Anterior cingulate cortex (tissue), 58 donors: ENCODE measurements at regions not wholly inside any gene's neighbourhood (a gene's known extent, or its start where the extent isn't known, plus 50 kb on each side); places are given as distances from the start of the nearest gene placed in this dataset.

ENCODE experiments used
- DNase-seq, 58 donors: peaks; one replicate each; lab custom pipeline; 2025; lab: John Stamatoyannopoulos, UW

DNA sequence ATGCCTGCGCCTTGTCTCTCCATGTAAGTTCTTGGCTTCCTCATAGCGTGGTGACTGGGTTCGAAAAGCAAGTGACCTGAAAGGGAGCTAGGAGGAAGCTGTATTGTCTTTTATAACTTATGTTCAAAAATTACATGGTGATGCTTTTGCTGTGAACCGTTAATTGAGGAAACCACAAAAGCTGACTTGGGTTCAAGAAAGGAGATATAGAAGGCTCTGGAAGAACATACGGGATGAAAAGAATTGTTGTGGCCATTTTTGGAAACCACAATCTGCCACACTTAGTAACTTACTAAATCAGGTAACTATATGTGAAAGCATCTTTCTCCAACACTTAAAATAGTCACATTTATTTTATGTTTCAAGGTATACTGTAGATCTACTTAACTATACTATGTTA, 177.0 kb upstream of the RBMS1 start:
- no peak for DNase-seq

- DNase-seq = no peak
These were observed 178.6 kb upstream of the RBMS1 start for GRCh38 chr2:160672211-160672610.

DNA sequence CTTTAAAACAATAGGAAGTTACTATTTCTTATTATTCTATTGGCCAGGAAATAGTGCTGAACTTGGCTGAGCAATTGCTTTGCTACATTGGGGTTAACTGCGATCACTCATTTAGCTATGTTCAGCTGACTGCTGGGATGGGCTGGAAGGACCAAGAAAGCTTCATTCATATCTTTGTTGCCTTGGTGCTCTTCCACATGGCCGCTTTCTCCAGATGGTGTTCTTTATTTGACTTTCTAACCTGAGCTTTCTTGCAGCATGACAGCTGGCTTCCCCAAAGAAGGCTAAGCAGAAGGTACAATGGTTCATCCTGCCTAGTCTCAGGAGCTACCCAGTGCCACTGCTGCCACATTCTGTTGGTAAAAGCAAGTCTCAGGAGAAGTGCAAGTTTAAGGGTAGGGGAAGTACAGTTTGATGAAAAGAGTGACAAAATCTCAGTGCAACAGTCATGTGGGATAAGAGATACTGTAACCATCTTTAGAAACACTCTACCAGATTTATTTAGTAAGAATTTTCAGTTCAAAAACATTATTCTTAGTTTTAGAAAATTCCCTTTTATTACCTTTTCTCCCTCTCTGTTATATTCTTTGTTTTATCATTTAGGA, 180.6 kb upstream of the RBMS1 start:
- no peak for DNase-seq

GRCh38 chr2:160679686-160680085, 186.1 kb upstream of the RBMS1 start:
- no peak for DNase-seq

- DNase-seq = no peak
These were observed 186.7 kb upstream of the RBMS1 start for GRCh38 chr2:160680294-160680693.

GRCh38 chr2:160680974-160681373, 187.4 kb upstream of the RBMS1 start:
- no peak for DNase-seq

DNA sequence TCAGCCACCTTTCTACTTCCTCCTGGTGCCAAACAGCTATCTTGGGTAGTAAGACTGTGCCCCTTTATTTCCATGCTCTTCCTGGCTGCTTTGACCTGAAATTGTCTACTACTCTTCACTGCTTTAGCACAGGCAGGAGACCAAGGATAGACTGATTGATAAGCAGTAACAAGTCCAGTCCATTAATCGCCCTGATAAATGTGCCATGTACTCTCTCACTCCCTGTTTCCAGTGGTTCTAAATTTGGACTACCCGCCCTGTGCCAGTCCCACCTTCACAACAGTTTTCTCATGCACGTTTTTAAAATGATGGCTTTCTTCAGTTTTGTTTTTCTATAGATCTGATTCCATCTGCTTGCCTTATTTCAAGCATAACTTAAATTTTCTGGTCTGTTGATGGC, 189.6 kb upstream of the RBMS1 start:
- no peak for DNase-seq

DNA sequence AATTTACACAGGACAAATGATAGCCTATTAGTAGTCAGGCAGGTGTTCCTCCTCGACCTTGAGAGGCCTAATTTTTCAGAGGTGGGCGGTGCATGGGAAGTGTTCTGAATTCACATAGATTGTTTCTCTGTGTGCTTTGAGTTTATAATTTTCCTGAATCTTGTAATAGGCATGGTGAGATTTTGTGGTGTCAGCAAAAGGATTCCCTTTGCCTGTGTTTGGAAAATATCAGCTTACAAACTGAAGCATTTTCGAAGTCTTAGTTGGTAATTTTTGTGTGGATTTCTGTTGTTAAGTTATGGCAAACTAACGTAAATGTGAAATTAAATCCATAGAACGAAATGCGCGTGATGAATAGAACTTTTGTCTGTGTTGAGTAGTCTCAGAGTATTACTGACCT, 194.0 kb upstream of the RBMS1 start:
- DNase-seq = no peak

DNA sequence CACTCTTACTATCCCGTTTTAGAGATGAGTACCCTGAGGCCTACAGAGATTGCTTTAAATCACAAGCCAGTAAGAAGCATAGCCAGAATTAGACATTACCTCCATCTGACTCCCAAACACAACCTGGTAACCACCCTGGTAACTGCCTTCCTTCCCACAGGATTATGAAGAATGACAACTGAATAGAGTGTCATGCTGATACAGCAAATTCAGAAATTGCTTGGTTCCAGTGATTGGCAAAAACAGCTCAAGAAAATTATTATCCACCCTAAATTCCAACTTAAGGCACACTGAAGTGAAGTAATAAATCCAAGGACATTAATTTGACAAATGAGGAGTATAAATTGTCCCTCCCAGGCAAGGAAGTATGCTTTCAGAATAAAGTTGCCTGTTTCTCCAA, 195.8 kb upstream of the RBMS1 start:
- no peak for DNase-seq

DNA sequence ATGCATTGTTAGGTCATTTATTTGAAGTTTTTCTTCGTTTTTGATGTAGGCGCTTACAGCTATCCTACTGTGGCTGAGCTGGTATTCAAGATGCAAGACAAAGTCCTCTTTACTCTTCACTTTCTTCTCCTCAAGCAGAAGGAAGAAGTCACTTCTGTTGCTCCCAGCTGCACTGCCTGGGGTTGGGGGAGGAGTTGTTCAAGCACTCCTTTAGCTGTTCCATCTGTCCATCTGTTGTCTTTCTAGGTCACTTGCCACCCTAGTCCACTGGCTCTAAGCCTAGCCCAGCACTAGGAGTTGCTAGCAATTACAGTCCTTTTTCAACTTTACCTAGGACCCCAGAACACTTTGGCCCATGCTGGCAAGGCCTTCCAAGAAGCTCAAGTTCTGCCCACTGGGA, 200.6 kb upstream of the RBMS1 start:
- DNase-seq = no peak

GRCh38 chr2:160694631-160695030, 201.0 kb upstream of the RBMS1 start:
- no peak for DNase-seq

DNA sequence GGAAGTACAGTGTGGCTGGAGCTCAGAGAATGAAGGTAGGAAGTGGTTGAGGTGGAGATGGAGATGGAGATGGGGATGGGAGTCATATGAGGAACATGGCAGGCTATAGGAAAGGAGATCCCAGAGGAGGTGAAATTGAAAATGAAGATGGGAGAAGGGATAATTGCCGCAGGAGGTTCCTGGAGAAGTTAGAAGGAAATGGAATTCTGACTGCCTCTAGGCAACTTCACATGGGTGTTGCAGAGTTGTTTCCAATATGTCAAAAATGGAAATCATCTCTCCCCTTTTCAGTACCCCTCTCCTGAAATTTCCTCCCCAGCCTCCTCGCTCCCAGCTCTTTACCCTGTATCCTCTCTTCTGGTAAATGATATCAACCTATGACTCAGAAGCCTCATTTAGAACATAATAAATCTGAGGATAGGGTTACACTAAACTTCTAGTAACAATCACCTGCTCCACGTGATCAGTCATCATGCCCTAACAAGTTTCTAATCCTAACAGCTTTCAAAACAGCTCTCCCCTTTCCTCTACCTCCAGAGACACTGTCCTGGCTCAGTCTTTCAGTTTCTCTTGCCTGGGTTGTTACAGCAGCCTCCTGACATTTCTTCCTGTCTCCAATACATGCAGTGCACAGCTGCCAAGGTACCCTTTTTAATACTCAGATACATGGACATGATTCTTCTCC, 201.9 kb upstream of the RBMS1 start:
- no peak for DNase-seq

DNA sequence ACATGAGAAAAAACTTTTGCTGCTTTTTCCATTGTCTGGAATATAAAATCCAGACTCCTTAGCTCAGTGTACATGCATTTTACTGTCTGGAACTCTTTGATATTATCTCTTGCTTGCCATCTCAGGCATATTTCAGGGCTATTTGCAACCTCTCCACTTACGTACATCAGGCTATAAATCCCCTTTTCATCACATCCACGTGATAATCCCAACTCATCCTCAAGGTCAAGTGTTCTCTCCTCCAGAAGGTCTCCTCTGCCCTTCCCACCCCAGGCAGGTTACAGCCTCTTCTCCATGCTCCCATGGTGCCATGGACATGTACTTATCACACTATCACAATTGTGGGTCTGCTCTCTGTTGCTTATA, 202.5 kb upstream of the RBMS1 start:
- no peak for DNase-seq

DNA sequence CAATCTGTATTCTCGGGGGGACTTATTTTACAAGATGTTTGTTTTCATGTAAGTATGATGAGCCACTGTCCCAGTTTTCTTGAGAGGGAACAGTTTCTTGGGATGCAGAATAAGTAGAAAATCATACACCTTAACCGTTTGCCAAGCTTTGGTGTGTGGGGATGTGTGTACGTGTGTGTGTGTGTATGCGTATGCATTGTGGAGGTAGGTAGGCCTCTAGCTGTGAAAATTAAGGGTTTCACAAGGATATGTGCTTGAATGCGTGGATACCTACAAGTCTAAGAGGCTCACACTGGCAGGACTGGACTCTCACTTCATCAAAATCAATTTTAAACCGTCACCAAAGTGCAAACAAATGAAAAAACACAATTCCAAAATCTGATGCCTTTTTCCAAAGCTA, 204.2 kb upstream of the RBMS1 start:
- no peak for DNase-seq

DNA sequence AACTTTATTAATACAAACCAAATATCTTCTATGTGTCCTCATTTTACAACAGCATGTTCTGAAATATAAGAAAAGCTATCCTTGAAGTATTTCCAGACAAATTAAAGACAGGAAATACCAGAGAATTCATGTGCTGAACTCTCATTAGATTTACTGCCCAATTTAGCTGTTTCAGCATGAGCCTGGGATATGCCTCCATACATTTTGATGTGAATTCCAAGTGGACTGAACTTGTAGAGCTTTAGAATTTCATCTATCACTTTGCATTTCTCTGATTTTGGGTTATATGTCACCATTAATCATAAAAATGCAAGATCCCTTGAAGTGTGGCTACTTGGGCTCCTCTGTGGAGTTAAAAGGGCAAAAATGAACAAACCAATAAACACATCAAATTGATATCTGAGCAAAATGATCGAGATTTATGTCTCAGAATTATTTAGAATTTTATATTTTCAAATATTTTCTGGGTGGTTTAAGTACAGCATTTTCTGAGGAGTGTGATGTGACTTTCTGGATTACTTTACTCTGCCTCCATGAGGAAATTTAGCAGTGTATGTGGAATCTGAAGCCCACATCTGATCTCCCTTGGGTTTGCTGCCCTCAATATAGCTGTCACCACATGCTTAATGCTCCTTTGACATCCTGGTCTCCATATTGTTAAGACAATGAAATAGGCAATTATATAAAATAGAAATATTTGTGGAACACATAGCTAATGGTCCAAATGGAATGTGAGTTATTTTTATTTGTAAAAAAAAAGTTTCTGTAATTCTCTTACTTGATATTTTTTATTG, 206.6 kb upstream of the RBMS1 start:
- DNase-seq = no peak

GRCh38 chr2:160701822-160702221, 208.2 kb upstream of the RBMS1 start:
- no peak for DNase-seq

- DNase-seq = no peak
These were observed 209.1 kb upstream of the RBMS1 start for GRCh38 chr2:160702754-160703153.

- no peak for DNase-seq
These were observed 210.3 kb upstream of the RBMS1 start for GRCh38 chr2:160703648-160704585.

- DNase-seq = no peak
These were observed 221.8 kb upstream of the RBMS1 start for GRCh38 chr2:160715428-160715827.

GRCh38 chr2:160719116-160719515, 225.5 kb upstream of the RBMS1 start:
- no peak for DNase-seq

- DNase-seq = no peak
These were observed 226.5 kb upstream of the RBMS1 start for GRCh38 chr2:160720098-160720497.
